IPS DF 19.7 (cell line): ENCODE measurements at regions not wholly inside any gene's neighbourhood (a gene's known extent, or its start where the extent isn't known, plus 50 kb on each side); places are given as distances from the start of the nearest gene placed in this dataset.

ENCODE experiments used
- DNase-seq: peaks from one replicate; pipeline ENCODE4 v3.0.0-alpha.2; 2013; ENCODE audit warnings: low read depth, low spot score

DNA sequence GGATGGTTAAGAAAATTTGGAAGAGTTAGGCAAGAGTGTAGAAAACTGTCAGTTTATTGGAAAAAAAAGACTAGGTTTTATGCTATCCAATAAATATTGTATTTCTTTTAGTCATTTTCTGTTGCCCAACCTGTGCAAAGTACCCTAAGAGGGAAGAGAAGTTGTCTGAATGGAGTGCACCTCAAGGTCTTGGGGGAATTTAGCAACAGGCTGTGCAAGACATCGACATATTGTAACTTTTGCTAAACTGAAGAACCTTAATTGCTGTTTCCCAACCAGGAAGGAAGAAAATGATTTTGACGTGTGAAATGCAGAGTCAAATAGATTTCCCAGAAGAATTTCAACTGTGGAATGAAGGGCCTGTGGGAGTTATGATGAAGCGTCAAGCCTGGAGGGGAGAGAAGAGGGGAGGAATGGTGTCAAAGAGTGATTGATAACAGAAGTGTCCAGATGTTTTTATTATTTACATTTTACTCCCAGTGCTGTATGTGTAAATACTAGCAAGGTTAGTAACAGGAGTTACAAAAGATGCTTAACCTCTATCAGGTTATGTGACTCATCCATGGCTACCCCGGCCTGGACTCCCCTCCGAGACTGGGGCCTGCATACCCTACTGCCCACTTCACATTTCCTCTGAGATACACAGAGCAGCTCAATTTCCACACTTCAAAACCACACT is 246.8 kb downstream of the MYLK4 start:
- DNase-seq = no peak

DNA sequence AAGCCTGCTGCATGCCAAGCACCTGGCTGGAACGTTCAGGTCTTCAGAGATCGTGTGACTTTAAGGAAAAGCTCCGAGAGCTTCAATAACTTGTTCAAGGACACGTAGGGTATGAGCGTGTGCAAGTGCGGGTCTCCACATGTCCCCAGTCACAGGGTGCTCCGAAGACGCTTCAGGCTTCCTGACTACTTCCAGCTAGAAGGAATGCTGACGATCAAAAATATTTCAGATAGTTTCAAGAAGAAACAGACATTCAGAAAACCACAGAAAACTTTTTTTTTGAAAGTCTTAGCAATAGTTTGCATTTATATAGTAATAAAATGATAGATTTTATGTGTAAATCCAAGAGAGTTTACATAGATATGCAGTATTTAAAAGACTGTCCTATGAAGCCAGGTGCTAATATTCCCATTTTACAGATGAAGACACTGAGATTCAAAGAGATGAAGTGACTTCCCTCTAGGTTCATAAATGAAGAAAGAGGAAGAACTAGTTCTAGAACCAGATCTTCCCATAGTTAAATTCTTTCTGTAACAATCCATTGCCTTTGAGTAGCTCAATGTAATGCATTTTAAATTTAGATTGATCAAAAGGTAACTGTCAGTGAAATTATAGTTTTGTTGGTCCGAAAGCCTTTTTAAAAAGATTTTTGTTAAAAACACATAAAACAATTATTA is 247.6 kb downstream of the MYLK4 start:
- DNase-seq = no peak

DNA sequence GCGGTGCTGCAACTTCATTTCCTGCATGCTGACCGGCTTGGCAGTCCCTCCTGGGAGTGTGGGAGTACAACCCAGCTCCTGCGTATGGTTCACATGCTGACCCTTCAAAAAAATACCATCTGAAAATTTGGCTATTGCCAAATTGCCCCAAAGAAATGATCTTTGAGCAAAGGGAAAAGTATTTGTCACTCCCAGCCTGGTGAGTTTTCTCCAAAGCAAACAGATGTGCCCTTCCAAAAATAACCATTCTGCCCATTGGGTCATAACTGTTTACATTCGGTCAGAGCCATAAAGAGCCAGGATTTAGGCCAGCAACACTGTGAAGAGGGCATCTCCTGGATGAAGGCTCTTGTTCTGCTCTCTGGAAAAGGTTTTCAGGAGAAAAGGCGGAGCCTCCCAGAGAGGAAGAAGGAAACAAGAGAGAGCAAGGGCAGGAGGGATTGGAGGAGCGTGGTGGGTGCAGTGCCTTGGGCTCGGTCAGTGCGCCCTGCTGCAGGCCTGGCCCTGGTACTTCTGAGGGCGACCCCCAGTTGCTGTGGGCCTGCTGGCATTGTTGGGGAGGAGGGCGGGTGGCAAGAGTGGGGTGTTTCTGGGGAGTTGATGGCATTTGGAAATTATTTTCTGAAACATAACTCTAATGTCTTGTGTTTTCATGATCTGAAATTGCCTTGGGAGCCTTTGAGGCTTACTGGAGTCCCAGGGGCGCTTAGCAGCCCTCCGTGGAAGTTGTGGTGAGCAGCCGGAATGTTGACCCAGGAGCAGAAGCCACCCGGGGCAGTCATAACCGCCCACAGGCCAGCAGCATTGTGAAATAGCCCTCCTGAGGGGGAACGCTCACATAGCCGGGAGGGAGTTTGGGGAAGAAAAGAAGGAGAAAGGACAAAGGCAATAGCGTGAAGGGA is 248.4 kb downstream of the MYLK4 start:
- DNase-seq = no peak

DNA sequence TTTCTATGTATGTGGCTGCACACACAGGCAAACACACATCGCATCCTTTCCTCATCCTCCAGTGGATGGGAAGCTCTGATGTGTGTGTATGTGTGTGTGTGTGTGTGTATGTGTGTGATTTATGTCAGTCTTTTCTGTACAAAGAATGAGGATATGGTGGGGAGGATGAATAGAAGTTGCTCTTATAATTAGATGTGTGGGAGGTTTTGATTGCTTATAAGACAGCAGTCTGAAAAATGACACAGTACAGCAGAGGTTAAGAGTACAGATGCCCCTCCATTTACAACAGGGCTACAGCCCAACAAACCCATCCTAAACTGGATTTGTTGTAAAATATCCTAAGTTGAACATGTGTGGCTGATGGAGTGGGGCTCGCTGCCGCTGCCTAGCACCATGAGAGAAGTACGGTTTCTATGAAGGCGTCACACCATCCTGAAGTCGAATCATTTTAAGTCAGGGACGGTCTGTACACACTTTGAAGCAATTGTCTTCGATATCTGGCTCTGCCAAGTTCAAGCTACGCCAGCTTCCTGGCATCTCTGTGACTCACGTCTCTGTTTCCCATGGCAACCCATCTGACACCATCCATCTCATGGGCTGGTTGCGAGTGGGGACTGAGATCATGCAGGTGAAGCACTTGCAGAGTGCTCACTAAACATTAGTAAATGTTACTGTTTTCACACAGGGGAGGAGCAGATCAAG is 252.6 kb downstream of the MYLK4 start:
- DNase-seq = no peak

DNA sequence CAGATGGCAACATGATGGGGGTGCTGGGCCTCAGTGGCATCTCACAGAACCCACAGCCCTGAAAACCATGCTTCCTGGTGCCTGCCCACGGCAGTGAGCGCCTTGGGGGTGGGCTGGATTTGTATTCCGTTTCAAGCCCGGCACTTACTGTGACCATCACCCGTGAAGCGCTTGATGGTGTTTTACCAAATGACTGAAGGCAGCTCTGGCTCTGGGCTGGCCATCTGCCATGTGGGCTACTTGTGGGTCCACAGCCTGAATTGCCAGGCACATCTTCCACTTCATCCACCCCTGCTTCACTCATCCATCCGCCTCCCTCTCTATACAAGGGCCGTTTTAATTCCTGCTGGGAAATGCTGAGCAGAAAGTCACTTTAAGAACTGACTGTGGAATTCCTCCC is 250.9 kb upstream of the GMDS start:
- no peak for DNase-seq

DNA sequence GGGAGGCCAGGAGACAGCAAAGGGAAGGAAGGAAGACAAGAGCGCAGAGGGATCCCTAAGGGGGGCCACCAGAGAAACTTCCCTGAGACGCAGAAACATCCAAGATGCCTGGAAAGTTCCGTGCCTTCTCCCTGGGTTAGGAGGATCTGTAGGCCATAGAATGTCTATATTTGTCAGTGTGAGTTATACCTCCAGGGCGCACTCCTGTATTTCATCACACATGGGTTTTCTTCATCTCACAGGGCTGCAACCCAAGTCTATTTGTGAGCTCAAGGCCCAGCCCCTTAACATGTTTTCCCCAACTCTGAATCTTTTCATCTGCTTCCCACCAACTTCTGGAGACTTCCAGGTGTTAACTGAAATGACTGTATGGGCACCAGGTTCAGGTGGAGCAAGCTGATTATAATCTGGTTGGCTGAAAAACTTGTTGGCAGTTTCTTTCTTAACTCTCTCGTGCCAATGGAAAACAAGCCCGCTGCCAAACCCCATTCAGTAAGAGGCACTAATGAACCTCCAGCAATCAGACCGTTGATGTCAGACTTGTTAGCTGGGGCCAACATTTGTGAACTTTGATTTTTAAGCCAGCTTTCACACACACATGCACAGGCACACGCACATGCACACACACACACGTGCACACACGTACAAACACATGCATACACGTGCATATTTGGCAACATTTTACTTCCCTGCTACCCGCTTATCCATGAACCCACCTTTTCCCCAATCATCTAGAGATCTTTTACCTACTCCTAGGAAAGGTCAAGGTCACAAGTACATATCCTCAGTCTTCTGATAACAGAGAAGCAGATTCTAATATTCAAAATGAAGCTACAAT is 247.5 kb upstream of the GMDS start:
- DNase-seq = no peak

DNA sequence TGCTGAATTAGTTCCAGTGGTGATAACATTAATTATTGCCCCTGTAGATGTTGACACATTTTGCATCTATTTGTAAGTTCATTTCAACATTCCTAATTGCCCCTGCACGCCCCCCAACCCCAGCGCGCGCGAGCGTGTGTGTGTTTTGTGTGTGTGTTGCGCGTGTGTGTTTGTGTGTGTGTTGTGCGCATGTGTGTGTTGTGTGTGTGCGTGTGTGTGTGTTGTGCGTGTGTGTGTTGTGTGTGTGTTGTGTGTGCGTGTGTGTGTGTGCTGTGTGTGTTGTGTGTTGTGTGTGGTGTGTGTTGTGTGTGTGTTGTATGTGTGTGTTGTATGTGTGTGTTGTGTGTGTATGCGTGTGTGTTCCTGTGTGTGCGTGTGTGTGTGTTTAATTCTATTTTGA is 245.7 kb upstream of the GMDS start:
- no peak for DNase-seq

DNA sequence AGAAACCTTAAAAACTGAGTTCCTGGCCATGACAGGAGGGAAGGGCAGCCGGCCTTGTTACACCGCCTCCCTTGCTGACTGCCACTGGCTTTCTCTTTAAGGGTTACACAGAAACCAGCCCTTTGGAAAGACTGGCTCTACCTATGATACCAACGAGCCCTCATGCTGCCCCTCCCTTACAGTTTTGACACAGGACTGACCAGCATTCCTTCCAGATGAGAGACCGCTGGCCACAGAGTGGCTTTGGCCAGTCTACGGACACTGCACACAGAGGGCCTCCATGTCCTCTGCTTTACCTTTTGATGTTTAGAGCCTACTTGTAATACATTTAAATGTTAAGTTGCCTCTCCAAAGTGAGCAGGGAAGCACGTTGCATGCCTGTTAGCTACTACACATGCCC is 243.2 kb upstream of the GMDS start:
- DNase-seq = no peak

DNA sequence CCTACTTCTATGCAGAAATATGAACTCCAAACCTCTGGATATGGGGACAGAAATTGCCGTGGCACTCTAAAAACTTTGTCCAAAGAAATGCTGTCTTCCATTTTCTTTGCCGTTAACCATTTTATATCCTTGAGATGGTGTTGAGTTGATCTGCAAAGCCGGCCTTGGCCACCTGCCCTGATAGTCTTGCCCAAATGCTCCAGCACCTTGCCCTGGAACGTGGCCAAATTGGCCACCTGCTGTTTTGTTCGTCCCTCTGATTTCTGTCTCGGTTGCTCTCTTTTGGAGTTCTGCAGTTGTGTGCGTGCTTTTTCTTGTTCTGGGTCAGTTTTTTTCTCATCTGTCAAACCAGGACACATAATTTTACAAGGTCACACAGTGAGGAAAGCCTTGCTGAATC is 239.7 kb upstream of the GMDS start:
- DNase-seq = no peak

DNA sequence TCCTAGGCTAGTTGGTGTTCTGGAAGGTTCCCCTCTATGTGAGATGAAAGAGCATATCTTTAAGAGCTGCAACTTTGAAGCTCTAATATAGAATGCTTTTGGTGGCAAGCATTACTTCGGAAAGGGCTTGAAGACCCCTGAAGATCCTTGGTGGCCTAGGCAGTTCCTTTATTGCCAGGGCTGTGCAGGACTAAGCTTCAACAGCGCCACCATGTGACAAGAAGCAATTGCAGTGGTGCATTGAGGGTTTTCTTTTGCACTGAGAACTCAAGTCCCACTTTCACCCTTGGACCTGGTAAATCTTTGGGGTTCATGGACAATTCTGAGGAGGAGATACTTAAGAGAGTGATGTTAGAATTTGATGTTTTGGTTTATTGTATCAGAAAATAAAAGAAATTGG is 237.4 kb upstream of the GMDS start:
- DNase-seq = no peak

DNA sequence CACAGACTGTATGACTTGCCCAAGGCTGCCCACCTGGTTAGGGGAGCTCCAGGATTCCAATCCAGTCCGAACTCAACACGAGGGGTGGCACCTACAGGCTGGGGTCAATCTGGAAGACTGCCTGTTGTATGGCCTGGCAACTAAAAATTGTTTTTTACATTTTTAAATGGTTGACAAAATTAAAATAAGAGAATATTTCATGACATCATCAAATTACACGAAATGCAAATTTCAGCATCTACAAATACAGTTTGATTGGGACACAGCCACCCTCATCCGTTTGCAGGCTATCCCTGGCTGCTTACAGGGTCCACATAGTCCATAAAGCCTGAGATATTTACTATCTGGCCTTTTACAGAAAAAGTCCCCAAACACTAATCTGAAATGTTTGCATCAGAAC is 235.9 kb upstream of the GMDS start:
- no peak for DNase-seq

DNA sequence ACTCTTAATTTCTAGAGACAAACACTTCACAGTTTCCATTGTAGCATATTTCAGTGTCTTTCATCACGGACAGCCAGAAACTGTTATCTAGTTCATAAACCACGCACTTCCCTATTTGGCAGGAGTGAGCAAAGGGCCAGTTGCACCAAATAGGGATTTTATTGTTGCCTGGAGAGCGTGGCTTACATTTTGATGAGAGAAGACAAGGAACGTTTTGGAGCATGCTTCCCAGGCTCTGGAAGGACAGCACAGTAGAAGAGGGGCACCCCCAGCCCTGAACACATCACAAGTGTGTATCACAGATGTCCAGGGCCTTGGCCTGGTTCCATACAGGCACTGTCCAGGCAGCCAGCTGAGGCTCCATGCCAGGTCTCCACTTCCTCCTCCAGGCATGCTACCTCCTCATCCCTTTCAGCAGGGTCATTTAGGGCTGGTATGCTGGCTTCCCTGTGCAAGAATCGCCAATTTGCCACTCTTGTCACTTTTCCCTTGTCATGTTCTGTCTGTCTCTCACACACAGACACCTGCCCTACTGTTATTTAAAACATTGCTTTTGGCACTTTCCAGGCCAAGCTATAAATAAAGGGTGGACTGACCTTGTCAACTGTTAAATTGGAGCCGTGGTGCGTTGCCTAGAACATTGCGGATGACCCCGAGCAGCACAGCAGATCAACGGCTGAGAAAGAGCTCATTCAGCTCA is 235.0 kb upstream of the GMDS start:
- no peak for DNase-seq

DNA sequence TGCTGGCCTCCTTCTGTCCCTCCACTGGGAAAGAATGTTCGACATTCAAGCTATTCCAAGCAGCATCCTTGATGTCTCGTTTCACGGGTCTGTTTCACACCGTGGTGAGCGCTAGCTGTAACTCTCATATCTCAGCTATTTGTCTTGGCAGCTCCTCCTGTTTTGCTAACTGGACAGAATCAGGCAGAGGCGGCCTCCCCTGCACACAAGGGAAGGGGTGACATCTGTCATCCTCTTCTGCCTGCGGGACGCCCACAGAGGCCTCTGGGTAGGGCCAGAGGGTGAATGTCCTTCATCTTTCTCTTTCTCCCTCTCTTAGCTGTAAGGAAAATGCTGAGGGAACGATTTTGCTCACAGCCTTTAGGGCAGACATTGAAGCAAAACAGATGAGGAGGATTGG is 232.8 kb upstream of the GMDS start:
- no peak for DNase-seq

DNA sequence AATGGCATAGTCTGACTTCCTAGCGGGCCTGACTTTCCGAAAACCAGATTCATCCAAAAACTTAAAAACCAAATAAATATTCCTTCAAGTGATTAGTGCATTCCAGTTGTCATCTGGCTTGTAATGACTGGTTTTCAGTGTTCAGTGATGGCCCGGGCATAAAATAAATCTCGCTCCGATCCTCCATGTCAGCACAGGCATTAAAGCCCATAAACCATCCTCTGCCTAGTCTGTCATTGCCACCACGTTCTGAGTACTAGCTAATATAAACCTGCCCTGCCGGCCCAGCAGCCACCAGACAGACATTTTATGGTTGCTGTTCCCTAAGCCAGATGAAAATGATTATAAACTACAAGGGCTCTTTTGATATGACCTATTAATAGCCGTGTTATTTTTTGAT is 232.3 kb upstream of the GMDS start:
- DNase-seq = no peak

DNA sequence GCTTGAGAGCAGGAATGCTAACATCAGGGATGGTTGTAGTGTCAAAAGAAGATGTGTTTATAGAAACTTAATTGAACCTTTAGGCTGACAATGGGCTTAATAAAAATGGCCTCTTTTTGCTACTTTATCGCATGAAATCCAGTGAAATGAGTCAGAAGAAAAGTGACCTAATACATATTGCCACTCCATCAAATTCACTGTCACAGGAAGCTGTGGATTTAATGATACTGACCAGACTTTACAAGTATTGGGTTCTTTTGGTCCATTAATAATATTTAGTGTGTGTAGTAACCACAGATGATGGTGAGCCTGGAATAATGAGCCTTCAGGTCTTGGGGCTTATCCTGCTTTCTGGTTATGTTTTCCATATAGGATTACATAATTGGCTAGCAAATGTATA is 231.8 kb upstream of the GMDS start:
- no peak for DNase-seq

DNA sequence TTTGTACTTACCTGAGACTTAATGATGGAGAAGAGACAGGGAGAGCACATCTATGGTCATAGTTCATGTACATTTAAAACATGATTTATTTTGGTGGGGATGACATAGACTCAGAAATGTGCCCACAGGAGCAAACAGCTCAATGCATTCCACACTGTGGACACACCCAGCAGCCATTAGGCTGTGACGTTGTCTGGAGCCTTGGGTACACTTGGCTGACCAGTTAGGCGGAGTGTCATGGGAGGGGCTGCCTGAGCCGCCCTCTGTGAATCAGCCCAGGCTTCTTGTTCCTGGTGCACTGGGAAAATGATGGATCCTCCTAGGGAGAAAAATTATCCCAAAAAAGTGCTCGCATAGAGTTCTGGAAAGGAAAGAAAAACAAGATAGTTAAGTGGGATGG is 231.0 kb upstream of the GMDS start:
- no peak for DNase-seq

DNA sequence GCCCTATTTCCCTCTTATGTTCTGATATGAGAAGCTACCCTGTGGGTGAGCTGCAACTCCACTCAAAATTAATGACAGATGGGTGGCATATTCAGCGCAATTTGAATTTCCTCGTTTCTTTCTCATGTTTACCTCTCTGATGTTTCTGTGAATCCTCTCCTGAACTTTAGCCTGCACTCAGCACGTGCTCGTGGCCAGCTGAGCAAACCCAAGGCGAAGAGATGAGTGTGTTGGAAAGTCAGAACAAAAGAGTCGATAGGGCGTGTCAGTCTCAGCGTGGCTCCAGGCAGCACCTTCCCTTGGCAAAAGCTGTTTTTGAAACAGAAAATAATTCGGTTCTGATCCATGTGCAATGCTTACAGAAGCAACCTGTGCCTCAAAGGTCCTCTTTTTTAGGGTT is 226.1 kb upstream of the GMDS start:
- DNase-seq = no peak

DNA sequence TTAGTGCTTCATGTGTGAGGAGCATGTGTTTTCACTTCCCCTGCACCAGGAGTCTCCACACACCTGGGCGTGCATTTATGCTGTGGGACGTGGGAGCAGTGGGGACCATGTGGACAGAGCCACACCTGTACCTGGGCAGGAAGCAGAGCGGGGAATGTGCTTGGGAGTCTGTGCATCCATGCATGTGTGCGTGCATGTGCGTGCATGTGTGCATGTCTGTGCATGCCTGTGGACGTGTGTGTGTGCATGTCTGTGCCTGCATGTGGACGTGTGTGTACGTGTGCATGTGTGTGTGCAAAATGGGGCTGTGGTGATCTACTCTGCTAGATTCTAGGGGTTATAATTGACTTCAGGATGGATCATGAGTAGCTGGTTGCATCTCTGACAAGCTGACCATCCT is 224.0 kb upstream of the GMDS start:
- DNase-seq = no peak

DNA sequence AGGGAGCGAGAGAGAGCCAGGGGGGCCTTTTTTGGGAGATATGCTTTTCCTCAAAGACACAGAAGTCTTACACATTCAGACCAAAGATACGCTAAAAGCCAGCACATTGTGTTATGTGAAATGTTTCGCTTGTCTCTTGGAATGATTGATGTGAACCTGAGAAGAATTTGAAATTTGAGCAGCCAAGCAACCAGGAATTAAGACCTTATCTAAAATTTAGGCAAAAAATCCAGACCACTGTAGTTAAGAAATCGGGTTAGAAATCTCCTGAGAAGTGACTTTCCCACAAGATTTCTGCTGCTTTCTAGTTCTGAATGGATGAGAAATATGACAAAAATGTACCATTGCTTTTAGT is 223.2 kb upstream of the GMDS start:
- DNase-seq = no peak

DNA sequence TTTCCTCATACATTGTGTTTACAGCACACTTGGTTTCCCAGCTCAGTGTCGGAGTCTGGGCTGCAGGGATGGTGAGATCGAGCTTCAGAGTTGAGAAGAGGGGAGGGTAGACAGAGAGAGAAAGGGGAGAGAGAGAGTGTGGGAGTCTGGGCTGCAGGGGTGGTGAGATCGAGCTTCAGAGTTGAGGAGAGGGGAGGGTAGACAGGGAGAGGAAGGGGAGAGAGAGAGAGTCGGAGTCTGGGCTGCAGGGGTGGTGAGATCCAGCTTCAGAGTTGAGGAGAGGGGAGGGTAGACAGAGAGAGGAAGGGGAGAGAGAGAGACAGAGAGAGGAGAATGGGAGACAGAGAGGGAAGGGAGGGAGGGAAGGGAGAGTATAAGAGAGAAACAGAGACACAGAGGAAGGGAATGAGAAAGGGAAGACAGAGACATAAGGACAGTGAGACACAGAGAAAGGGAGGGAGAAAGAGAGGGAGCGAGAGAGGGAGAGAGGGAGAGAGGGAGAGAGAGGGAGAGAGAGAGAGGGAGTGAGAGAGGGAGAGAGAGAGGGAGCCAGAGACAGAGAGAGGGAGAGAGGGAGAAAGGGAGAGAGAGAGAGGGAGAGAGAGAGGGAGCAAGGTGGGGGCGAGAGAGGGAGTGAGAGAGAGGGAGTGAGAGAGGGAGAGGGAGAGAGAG is 222.7 kb upstream of the GMDS start:
- peak; percentile 54 for DNase-seq
